Epidermal melanocyte (primary cell): ENCODE measurements at regions not wholly inside any gene's neighbourhood (a gene's known extent, or its start where the extent isn't known, plus 50 kb on each side); places are given as distances from the start of the nearest gene placed in this dataset.

Experiments used
- DNase-seq: peaks from one replicate; pipeline ENCODE4 v3.0.0; 2011; ENCODE audit warnings: low spot score; ENCODE audit not compliant: insufficient read length

DNA sequence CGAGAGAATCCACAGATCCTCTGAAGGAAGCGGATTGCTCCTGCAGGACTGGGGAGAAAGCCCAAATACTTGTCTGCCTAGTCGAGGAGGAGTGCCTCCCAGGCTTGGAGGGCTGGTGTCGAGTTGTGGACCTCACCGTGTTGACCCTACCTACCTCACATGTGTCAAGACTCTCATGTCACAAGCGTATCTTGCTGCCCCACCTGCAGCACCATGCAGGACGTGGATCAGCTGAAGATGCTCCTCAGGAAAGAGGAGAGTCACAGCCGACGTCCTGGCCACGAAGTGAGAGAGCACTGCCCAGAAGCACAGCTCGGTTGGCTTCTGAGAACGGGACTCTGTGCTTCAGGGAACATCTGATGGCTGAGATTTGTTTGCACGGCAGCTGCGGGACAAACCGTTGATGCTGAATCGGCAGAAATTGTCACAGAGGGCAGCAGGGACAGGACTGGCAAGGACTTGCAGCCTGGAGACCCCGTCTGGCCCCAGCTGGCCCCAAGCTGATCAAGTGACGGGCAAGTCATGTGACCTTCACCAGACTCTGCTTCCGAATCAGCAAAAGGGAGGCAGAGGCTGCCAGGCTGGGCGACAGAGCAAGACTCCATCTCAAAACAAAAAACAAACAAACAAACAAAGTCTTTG, 119.1 kb upstream of the ITGA1 start:
- DNase-seq = no peak

GRCh38 chr5:52672459-52672858, 115.3 kb upstream of the ITGA1 start:
- no peak for DNase-seq

- no peak for DNase-seq
These were observed 114.2 kb upstream of the ITGA1 start for GRCh38 chr5:52673495-52673894.

DNA sequence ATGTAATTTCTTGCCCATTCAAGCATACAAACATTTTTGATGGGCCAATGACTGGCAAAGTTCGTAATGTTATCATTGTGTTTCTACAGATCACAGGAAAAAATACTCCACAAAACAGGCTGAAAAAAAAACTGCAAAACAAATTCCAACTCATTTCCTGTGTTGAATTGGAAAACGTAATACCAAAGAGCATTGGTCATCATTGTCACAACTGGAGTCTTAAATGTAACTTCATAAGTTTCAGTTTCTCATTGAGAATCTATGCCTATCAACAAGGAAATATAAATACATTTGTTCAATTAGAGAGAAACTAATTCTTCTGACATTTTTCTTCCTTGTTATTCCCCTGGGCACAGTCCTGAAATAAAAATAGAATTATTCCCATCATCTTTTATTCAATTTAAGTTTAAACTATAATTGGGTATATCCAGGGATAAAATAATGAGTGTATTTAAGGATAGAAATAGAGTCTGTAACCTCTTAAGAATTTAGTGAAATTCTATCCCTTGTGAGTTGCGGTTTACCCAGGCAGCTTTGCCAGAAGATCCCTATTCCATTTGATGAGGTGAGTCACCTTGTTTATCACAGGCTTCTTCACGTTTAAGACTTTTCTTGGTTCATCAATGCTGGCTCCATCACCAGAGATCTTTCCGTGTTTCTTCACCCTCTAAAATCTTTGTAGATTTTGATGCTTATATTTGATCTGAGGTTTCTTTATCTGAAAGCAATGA, 112.7 kb upstream of the ITGA1 start:
- DNase-seq = no peak

DNA sequence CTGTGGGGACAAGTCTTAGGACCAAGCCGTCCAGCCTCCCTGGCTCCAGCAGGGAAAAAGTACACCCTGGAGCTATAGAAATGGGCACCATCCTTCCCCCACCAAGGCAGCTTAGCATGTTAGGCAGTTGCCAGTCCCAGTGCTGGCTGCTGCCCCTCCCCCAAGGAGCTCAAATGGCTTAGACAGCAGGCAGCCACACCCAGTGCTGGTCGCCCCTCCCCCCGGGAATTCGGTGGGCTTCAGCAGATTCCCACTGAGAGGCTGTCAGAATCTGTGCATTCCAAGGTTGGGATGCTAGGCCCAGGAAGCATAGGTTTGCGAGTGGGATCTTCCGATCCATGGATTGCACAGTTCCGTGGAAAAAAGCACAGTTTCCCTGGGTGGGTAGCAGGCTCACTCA, 105.2 kb upstream of the ITGA1 start:
- DNase-seq = no peak

- DNase-seq = no peak
These were observed 103.7 kb upstream of the ITGA1 start for GRCh38 chr5:52684051-52684450.

- no peak for DNase-seq
These were observed 102.2 kb upstream of the ITGA1 start for GRCh38 chr5:52685566-52685965.

GRCh38 chr5:52685971-52686370, 101.7 kb upstream of the ITGA1 start:
- no peak for DNase-seq

DNA sequence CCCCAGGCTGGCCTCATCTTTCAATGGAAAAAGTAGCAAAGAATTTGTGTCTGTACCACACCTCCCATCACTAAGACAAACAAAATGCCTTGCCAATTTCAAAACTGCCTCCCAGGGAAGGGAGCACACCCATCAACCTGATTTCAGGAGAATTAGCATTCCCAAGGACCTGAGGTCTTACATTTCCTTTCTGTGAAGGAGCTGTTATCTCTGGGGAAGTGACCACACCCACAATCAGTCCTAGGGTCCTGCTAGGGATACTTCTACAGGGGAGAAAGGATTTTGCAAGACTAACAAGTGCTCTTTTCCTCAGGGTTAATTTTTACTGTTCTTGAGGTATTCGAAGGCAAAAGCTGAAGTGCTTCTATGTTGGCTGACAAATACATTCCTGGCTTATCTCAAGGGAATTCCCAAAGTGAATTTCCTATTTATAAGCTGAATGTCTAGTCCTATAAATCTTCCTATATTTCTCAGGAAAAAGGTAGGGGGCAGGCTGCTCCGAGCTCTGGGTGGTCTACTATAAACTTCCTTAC, 97.4 kb upstream of the ITGA1 start:
- DNase-seq = no peak

- DNase-seq = no peak
These were observed 95.7 kb upstream of the ITGA1 start for GRCh38 chr5:52692039-52692438.

- DNase-seq = no peak
These were observed 95.1 kb upstream of the ITGA1 start for GRCh38 chr5:52692606-52693005.

DNA sequence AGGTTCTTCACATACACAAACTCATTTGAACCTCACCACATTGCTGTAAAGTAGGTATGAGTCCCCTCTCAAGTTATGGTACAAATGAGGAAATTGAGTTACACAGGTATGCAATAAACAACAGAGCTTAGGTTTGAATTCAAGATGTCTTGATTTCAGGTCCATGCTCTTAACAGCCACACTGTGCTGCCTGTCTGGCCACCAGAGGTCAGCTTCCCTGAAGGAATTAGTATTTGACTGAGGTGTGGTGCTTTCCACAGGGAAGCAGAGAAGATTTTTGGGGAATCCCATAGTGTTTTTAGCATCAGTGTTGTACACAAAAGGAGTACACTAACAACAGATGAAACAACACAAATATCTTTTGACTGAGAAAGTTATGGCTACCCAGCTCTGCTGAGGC, 94.4 kb upstream of the ITGA1 start:
- no peak for DNase-seq

GRCh38 chr5:52693836-52694235, 93.9 kb upstream of the ITGA1 start:
- no peak for DNase-seq

DNA sequence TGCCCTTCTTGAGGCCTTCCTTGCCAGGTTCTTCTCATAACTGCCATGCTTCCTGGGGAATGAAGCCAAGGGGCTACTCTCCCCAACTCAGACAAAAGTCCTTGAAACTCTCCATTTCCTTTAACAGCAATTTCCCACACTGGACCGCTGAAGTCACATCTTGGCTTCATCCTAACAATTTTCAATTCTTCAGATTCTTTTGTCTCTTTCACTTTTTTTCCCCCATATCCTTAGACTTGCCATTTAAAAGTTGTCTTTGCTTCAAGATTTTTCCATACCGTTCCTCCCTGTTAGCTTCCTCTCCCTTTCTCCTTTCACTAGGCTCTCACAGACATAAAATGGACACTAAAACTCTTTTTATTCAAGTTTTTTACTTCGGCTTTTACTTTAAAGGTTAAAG, 93.1 kb upstream of the ITGA1 start:
- DNase-seq = no peak

DNA sequence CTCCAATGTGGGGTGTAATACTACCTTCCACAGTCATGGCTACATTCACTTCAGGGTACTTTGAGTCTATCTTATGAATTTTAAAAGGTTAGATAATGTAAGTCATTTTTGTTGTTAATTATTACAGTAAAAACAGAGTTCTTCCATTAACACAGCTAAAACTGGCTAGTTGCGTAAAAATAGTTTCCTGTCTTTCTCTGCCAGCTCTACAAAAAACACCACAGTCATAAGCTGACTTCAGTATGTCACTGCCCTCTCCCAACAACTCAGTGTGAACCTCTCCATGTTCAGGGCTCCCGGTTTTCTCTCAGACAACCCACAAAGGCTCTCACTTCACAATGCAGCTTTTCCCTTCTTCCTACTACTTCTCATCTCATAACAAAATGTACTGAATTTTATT, 84.8 kb upstream of the ITGA1 start:
- DNase-seq = no peak

GRCh38 chr5:52703321-52703720, 84.4 kb upstream of the ITGA1 start:
- no peak for DNase-seq

DNA sequence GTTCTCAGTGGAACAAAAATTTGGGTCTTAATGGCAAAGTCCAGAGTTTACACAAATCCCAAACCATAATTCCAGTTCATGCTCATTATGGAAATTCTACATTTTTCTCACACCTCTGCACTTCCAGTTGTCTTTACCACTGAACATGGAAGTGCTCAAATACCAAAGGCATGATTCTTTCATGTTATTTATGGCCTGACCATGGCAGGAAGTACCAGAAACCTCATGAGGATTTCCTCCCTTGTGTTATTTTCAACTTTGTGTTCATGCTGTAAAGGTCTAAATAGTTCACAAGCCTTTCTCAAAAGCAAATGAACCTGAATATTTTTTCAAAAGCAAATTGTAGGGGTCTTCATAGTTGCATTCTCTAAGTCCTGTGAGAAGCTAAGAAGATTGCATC, 82.0 kb upstream of the ITGA1 start:
- DNase-seq = no peak

DNA sequence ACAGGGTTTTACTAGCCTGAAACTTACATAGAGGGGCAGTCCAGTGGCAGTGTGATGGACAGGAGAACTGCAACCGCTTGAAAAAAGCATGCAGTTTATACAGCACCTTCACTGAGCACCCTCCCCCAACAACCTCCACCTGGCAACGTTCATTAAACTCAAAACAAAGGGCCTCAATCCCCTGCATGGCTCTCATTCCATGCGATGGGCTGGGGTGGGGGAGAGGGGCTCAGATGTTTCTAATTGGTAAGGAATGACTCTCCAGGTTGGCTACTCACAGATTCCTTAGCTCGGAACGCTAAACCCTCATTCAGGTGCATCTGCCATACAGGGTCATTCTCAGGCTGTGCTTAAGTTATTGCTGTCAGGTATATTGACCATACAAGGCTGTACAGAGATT, 80.9 kb upstream of the ITGA1 start:
- no peak for DNase-seq

DNA sequence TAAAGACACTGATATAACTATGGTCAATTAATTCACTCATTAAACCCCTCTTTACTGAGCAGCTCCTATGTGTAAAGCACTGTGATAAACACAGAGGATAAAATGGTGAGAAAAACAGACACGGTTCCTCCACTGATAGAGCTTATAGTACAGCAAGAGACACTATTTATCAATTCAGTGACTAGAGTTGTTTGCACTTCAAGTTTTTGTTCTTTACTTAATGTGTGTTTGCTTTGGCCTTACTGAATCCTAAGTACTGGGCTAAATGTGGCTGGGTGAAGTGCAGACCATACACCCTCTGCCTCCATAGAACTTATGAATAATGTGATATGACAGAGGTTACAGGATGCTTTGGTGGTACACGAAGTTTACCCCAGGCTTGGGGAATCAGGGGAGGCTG, 80.1 kb upstream of the ITGA1 start:
- no peak for DNase-seq

GRCh38 chr5:52708463-52708862, 79.3 kb upstream of the ITGA1 start:
- no peak for DNase-seq

DNA sequence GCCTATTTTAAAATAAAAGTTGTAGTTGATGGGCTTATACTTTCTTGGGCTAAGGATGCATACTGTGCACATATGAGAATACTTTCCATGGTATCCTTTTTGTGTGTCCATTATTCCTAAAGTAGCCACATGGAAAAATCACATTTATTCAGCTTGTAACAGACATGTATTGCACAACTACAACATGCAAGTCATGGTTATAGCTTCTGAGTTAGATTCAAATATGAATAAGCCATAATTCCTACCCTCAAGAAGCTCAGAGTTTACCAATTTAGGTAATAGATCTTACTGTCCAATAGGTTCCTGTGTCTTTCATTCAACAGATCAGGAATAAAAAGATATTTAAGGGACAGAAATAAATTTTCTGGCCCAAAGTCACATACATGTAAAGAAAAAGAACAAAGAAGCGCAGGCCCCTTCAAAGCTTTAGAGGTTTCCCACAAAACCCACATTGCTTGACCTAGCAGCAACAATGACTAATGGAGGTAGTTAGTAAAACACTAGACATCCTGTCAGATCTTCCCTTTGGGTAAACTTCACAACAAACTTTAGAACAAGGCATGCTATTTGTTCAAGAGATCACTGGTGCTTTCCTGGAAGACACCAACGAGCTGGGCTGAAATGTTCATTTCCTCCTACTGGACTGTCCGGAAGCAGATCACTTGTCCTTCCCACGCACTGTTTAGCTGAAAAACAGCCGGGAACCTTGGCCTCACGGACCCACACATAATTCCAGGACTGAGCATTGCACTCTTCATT, 78.4 kb upstream of the ITGA1 start:
- no peak for DNase-seq

GRCh38 chr5:52710310-52710971, 77.3 kb upstream of the ITGA1 start:
- DNase-seq = no peak
